ENCODE measurements at regions not wholly inside any gene's neighbourhood (a gene's known extent, or its start where the extent isn't known, plus 50 kb on each side); places are given as distances from the start of the nearest gene placed in this dataset.

DNA sequence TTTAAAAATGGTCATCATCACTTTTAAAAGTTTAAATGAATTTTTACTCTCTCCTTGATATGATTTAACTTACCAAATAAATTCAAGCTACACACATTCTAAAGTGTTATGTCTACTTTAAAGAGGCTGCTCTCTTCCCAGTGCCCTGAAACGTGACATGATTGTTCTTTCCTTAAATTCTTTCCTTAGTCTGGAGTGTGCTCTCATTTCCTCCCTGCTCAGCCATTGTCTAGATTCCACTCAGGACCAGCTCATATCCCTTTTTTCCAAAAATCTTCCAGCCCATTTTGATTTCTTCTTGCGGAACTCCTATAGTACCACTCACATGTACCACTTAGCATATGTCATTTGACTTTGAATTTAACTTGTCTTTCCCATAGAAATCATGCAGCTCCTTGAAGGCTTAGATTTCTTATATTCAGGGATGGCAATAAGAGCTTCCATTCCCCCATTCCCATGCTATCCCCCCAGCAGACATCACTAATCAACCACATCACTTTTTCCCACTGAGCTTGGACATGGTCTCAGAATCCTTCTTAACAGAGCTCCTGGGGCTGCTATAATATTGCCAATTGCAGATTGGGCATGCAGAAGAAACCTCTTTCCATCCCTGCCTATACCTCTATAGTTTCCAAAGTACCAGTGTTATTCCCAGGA, 54.7 kb upstream of the ITPKB start:
- Histone ChIP-seq H3K18ac (ENCODE audit: low read length) (no peak overlapping the region), H4K91ac (ENCODE audit: low read depth, low read length) (no peak overlapping the region), H3K79me2 (ENCODE audit: control insufficient read depth, insufficient read depth, low read length, poor library complexity) (no peaks in the 10 kb centered on the region), H3K4ac (ENCODE audit: low read depth, low read length) (no peak overlapping the region), H2AFZ (ENCODE audit: insufficient read depth, low read length, poor library complexity) (no peak overlapping the region), H3K79me1 (ENCODE audit: low read length) (peaks cover 2% of the 10 kb centered on the region), H2BK120ac (ENCODE audit: insufficient read depth, low read length, poor library complexity) (no peak overlapping the region), H2AK5ac (ENCODE audit: low read length) (no peak overlapping the region), H3K23ac (ENCODE audit: low read length) (no peak overlapping the region), H4K8ac (ENCODE audit: low read depth, low read length) (no peak overlapping the region), H3K4me2 (ENCODE audit: low read length) (no peak overlapping the region), H3K9ac (ENCODE audit: low read length) (no peak overlapping the region), H3K27ac (ENCODE audit: low read depth, low read length) (no peak overlapping the region), H3K9me3 (ENCODE audit: insufficient read depth, low read depth, low read length) (no peaks in the 10 kb centered on the region), H3K4me1 (ENCODE audit: control insufficient read depth in 1 of 2, insufficient read depth in 2 of 2, low read length in 2 of 2) (peaks cover 0 to 2% of the 10 kb centered on the region in 2 experiments), H2BK12ac (ENCODE audit: low read length) (no peak overlapping the region), H2BK5ac (ENCODE audit: low read depth, low read length, poor library complexity) (no peak overlapping the region), H3K27me3 (ENCODE audit: insufficient read depth, low read length) (no peaks in the 10 kb centered on the region), H3K4me3 (ENCODE audit: low read depth, low read length) (no peak overlapping the region), H3K14ac (ENCODE audit: low read length) (no peak overlapping the region), H3K36me3 (ENCODE audit: control insufficient read depth in 1 of 2, insufficient read depth in 2 of 2, low read length in 2 of 2) (no peaks in the 10 kb centered on the region), H4K12ac (ENCODE audit: low read depth, low read length) (no peak overlapping the region)
- WGBS (ENCODE audit: extremely low coverage, insufficient coverage, insufficient read length): no CpG with 5 or more reads among the region's 2 CpGs
- DNase-seq: no peak

DNA sequence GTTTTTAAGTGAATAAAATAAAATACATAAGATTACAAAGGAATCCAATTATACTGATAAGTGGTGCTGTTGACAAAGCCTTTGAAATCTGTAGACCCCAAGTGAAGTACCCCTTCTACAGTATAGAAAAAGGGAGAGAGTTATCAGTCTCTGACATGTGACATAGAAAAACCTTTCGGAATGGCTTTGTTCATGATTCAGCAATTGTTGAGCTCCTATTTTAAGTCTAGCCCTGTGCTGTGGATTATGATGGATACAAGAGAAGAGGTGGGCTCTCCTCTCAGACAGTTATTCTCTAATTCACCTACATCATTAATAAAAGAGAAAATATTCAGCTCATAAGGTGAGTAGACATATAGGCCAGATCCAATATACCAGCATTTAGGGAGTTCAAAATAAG, 53.3 kb upstream of the ITPKB start:
- no peak overlapping the region for H4K12ac ChIP-seq (ENCODE audit: low read depth, low read length)
- no peak overlapping the region for H4K8ac ChIP-seq (ENCODE audit: low read depth, low read length)
- H2AK5ac ChIP-seq (ENCODE audit: low read length): no peak overlapping the region
- no peaks in the 10 kb centered on the region for H3K36me3 ChIP-seq (ENCODE audit: control insufficient read depth in 1 of 2, insufficient read depth in 2 of 2, low read length in 2 of 2)
- no peak overlapping the region for H3K14ac ChIP-seq (ENCODE audit: low read length)
- H3K4me3 ChIP-seq (ENCODE audit: low read depth, low read length): no peak overlapping the region
- DNase-seq: no peak
- no peak overlapping the region for H3K18ac ChIP-seq (ENCODE audit: low read length)
- no peak overlapping the region for H3K27ac ChIP-seq (ENCODE audit: low read depth, low read length)
- no peaks in the 10 kb centered on the region for H3K79me2 ChIP-seq (ENCODE audit: control insufficient read depth, insufficient read depth, low read length, poor library complexity)
- no CpG with 5 or more reads among the region's 1 CpG for WGBS (ENCODE audit: extremely low coverage, insufficient coverage, insufficient read length)
- no peak overlapping the region for H3K4me2 ChIP-seq (ENCODE audit: low read length)
- no peak overlapping the region for H2AFZ ChIP-seq (ENCODE audit: insufficient read depth, low read length, poor library complexity)
- no peak overlapping the region for H2BK5ac ChIP-seq (ENCODE audit: low read depth, low read length, poor library complexity)
- no peaks in the 10 kb centered on the region for H3K9me3 ChIP-seq (ENCODE audit: insufficient read depth, low read depth, low read length)
- no peak overlapping the region for H3K23ac ChIP-seq (ENCODE audit: low read length)
- no peak overlapping the region for H3K4ac ChIP-seq (ENCODE audit: low read depth, low read length)
- H2BK120ac ChIP-seq (ENCODE audit: insufficient read depth, low read length, poor library complexity): no peak overlapping the region
- no peak overlapping the region for H4K91ac ChIP-seq (ENCODE audit: low read depth, low read length)
- no peaks in the 10 kb centered on the region for H3K79me1 ChIP-seq (ENCODE audit: low read length)
- no peak overlapping the region for H3K9ac ChIP-seq (ENCODE audit: low read length)
- no peaks in the 10 kb centered on the region for H3K27me3 ChIP-seq (ENCODE audit: insufficient read depth, low read length)
- H2BK12ac ChIP-seq (ENCODE audit: low read length): no peak overlapping the region
- no peaks in the 10 kb centered on the region for H3K4me1 ChIP-seq (ENCODE audit: control insufficient read depth in 1 of 2, insufficient read depth in 2 of 2, low read length in 2 of 2)

DNA sequence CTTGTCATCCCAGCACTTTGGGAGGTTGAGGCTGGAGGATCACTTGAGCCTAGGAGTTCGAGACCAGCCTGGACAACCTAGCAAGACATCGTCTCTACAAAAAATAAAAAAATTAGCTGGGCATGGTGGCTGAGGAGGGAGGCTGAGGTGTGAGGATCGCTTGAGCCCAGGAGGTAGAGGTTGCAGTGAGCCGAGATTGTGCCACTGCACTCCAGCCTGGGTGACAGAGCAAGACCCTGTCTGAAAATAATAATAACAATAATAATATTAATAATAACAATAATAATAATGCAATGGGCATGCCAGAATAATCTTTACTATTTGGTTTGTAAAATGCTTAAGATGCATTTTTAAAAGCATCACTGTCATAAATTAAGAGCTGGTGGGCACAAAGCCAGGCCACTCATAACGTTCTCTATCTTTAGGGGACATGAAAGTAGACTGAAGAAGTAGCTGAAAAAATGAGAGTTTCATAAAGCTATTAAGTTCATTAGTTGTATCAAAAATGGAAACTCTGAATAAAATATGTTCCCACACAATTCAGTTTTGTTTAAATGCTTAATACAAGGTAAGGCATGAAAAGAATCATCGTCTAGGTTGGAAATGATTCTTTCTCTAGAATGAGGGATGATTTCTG, 51.6 kb upstream of the ITPKB start:
- Histone ChIP-seq H3K79me1 (ENCODE audit: low read length) (no peaks in the 10 kb centered on the region), H4K12ac (ENCODE audit: low read depth, low read length) (no peak overlapping the region), H3K14ac (ENCODE audit: low read length) (no peak overlapping the region), H2AK5ac (ENCODE audit: low read length) (no peak overlapping the region), H3K27me3 (ENCODE audit: insufficient read depth, low read length) (no peaks in the 10 kb centered on the region), H3K9ac (ENCODE audit: low read length) (no peak overlapping the region), H3K4me3 (ENCODE audit: low read depth, low read length) (no peak overlapping the region), H2BK12ac (ENCODE audit: low read length) (no peak overlapping the region), H2BK5ac (ENCODE audit: low read depth, low read length, poor library complexity) (no peak overlapping the region), H3K4ac (ENCODE audit: low read depth, low read length) (no peak overlapping the region), H3K36me3 (ENCODE audit: control insufficient read depth in 1 of 2, insufficient read depth in 2 of 2, low read length in 2 of 2) (no peaks in the 10 kb centered on the region), H3K23ac (ENCODE audit: low read length) (no peak overlapping the region), H2BK120ac (ENCODE audit: insufficient read depth, low read length, poor library complexity) (no peak overlapping the region), H4K91ac (ENCODE audit: low read depth, low read length) (no peak overlapping the region), H3K18ac (ENCODE audit: low read length) (no peak overlapping the region), H3K79me2 (ENCODE audit: control insufficient read depth, insufficient read depth, low read length, poor library complexity) (no peaks in the 10 kb centered on the region), H3K9me3 (ENCODE audit: insufficient read depth, low read depth, low read length) (no peaks in the 10 kb centered on the region), H3K27ac (ENCODE audit: low read depth, low read length) (no peak overlapping the region), H3K4me1 (ENCODE audit: control insufficient read depth in 1 of 2, insufficient read depth in 2 of 2, low read length in 2 of 2) (no peaks in the 10 kb centered on the region), H3K4me2 (ENCODE audit: low read length) (no peak overlapping the region), H2AFZ (ENCODE audit: insufficient read depth, low read length, poor library complexity) (no peak overlapping the region), H4K8ac (ENCODE audit: low read depth, low read length) (no peak overlapping the region)
- DNase-seq: no peak
- WGBS (ENCODE audit: extremely low coverage, insufficient coverage, insufficient read length): no CpG with 5 or more reads among the region's 6 CpGs

DNA sequence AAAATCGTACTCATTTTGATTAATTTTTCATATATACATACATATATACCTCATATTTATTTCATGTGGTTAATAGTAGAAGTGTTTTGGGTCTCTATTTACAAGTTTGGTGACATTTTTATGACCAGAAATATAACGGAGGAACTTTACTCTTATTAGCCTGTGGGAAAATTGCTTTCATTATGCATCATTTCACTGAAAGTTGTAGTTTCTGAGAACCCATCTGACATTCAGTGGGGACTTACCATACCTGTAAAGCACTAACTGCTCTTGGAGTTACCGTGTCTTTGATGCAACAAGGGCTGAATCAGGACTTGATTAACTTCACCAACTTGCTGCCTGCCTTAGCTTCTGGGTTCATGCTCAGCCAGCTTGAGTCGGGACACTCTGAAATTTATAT, 49.9 kb upstream of the ITPKB start:
- Histone ChIP-seq H3K36me3 (ENCODE audit: control insufficient read depth in 1 of 2, insufficient read depth in 2 of 2, low read length in 2 of 2) (no peaks in the 10 kb centered on the region), H3K23ac (ENCODE audit: low read length) (no peak overlapping the region), H4K12ac (ENCODE audit: low read depth, low read length) (no peak overlapping the region), H3K4me1 (ENCODE audit: control insufficient read depth in 1 of 2, insufficient read depth in 2 of 2, low read length in 2 of 2) (no peaks in the 10 kb centered on the region), H3K79me1 (ENCODE audit: low read length) (no peaks in the 10 kb centered on the region), H3K79me2 (ENCODE audit: control insufficient read depth, insufficient read depth, low read length, poor library complexity) (no peaks in the 10 kb centered on the region), H3K9me3 (ENCODE audit: insufficient read depth, low read depth, low read length) (no peaks in the 10 kb centered on the region), H3K18ac (ENCODE audit: low read length) (no peak overlapping the region), H2BK12ac (ENCODE audit: low read length) (no peak overlapping the region), H3K27me3 (ENCODE audit: insufficient read depth, low read length) (no peaks in the 10 kb centered on the region), H3K4me2 (ENCODE audit: low read length) (no peak overlapping the region), H3K4me3 (ENCODE audit: low read depth, low read length) (no peak overlapping the region), H4K91ac (ENCODE audit: low read depth, low read length) (no peak overlapping the region), H3K27ac (ENCODE audit: low read depth, low read length) (no peak overlapping the region), H3K14ac (ENCODE audit: low read length) (no peak overlapping the region), H2AFZ (ENCODE audit: insufficient read depth, low read length, poor library complexity) (no peak overlapping the region), H4K8ac (ENCODE audit: low read depth, low read length) (no peak overlapping the region), H3K9ac (ENCODE audit: low read length) (no peak overlapping the region), H2AK5ac (ENCODE audit: low read length) (no peak overlapping the region), H3K4ac (ENCODE audit: low read depth, low read length) (no peak overlapping the region), H2BK120ac (ENCODE audit: insufficient read depth, low read length, poor library complexity) (no peak overlapping the region), H2BK5ac (ENCODE audit: low read depth, low read length, poor library complexity) (no peak overlapping the region)
- DNase-seq: no peak
- WGBS (ENCODE audit: extremely low coverage, insufficient coverage, insufficient read length): no CpG with 5 or more reads among the region's 4 CpGs

Measured in trophoblast cell (in vitro differentiated cells and primary cell).